BE2C (cell line): ENCODE measurements at regions not wholly inside any gene's neighbourhood (a gene's known extent, or its start where the extent isn't known, plus 50 kb on each side); places are given as distances from the start of the nearest gene placed in this dataset.

Source experiments
- DNase-seq: peaks from one replicate; pipeline ENCODE4 v3.0.0-alpha.2; 2020
- H3K27me3 ChIP-seq: fragments of 250-450 bp; sonication (Bioruptor Pico); 2 replicates; pipeline ENCODE4 v1.5.1; 2020; ENCODE audit warnings: mild to moderate bottlenecking
- H3K36me3 ChIP-seq: fragments of 250-450 bp; sonication (Bioruptor Pico); 2 replicates; pipeline ENCODE4 v1.5.1; 2020; ENCODE audit warnings: mild to moderate bottlenecking
- H3K4me1 ChIP-seq: fragments of 250-450 bp; sonication (Bioruptor Pico); 2 replicates; pipeline ENCODE4 v1.5.1; 2020
- H3K4me3 ChIP-seq: 2 replicates; pipeline ENCODE4 v1.5.1; 2011; ENCODE audit warnings: low read depth, low read length
- H3K9me3 ChIP-seq: fragments of 250-450 bp; sonication (Bioruptor Pico); 2 replicates; pipeline ENCODE4 v1.5.1; 2020
- TF ChIP-seq, protein P1 (sequence below): IDR thresholded peaks from 2 replicates; pipeline ENCODE4 v1.5.1; 2012; ENCODE audit warnings: mild to moderate bottlenecking, low read depth, low read length

DNA sequence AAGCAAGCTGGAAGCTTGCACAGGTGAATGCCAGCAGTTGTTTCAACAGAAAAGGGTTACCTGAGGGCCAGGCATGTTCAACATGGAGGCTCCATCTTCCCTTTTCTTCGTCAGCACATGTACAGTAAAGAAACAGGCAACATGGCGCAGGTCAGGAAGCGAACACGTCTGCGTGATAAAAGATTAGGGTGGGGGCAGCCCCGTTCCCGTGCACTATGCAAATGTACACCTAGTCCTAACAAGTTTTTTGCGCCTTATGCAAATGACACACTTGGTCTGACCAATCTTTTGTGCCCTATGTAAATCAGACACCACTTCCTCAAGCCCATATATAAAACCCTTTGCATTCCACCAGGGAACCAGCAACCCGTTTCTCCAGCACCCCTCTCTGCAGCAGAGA, 452.1 kb upstream of the PTPRD start:
- Histone ChIP-seq H3K36me3 (no peaks in the 10 kb centered on the region), H3K9me3 (no peaks in the 10 kb centered on the region), H3K27me3 (no peaks in the 10 kb centered on the region), H3K4me1 (no peaks in the 10 kb centered on the region), H3K4me3 (peak overlapping the region; percentile 69)
- TF ChIP-seq, protein P1, sequence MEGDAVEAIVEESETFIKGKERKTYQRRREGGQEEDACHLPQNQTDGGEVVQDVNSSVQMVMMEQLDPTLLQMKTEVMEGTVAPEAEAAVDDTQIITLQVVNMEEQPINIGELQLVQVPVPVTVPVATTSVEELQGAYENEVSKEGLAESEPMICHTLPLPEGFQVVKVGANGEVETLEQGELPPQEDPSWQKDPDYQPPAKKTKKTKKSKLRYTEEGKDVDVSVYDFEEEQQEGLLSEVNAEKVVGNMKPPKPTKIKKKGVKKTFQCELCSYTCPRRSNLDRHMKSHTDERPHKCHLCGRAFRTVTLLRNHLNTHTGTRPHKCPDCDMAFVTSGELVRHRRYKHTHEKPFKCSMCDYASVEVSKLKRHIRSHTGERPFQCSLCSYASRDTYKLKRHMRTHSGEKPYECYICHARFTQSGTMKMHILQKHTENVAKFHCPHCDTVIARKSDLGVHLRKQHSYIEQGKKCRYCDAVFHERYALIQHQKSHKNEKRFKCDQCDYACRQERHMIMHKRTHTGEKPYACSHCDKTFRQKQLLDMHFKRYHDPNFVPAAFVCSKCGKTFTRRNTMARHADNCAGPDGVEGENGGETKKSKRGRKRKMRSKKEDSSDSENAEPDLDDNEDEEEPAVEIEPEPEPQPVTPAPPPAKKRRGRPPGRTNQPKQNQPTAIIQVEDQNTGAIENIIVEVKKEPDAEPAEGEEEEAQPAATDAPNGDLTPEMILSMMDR, result no peak
- peak; percentile 77 for DNase-seq

DNA sequence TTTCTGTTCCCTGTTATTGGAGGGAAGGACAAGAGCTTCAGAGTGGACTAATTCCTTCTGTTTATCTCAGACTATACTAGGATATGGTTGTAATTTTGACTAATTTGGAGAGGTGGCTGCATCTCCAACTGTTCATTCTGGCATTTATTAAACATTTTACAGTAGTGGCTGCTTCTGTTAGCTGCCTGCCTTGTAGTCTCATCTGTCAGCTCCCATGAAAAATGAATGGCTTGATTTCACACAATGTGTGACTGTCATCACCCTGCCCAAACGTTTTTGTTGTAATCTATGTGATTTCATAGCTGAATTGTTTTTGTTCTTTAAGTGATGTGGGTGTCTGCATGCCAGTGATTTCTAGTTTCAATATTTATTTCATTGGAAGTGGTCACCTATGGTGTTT, 459.4 kb upstream of the PTPRD start:
- Histone ChIP-seq H3K4me1 (no peaks in the 10 kb centered on the region), H3K9me3 (no peaks in the 10 kb centered on the region), H3K27me3 (no peaks in the 10 kb centered on the region), H3K36me3 (no peaks in the 10 kb centered on the region), H3K4me3 (no peak overlapping the region)
- TF ChIP-seq, protein P1, result no peak
- DNase-seq, result no peak

DNA sequence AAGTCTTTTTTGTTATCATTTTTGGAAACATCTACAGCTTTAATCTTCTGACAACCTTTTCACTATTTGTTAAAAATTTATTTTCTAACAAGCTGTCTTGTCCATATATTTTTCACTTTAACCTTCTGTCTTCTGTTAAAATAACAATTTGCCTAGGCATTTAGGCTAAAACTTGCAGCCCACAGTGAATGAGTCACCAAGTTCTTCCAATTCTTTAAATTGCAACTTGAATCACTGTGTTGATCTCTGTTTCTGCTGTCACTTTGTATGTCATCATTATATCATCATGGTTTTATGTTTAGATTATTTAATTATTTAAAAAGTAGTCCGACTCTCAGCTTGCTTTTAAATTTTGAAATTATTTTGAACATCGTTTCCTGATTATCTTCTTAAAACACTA, 473.8 kb upstream of the PTPRD start:
- Histone ChIP-seq H3K36me3 (no peaks in the 10 kb centered on the region), H3K4me3 (no peak overlapping the region), H3K4me1 (no peaks in the 10 kb centered on the region), H3K27me3 (no peaks in the 10 kb centered on the region), H3K9me3 (no peaks in the 10 kb centered on the region)
- DNase-seq, result no peak
- TF ChIP-seq, protein P1, result no peak

DNA sequence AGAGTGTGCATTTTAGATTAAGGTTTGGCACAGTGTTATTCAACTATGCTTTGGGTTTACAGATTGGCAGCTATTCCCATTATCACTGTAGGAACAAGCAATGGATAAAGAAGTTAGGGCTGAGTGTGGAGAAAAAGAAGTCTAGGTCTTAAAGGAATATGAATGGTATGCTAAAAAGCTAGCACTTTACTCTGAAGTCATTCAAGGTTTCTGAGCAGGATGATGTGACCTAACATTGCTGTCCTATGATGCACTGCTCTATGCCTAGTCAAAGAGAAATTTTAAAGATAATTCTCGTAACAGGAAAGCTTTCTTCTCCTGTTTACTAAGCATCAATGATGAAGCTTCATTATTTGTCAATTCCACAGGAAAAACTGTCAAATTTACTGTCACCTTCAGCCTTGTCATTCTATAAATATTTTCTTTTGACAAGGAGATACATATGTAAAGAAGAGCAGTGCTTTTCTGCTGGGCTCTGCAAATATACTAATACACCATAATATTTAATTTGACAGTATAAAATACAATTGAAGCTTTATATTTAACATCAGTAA, 476.1 kb upstream of the PTPRD start:
- DNase-seq, result no peak
- Histone ChIP-seq H3K4me1 (no peaks in the 10 kb centered on the region), H3K36me3 (no peaks in the 10 kb centered on the region), H3K4me3 (no peak overlapping the region), H3K9me3 (no peaks in the 10 kb centered on the region), H3K27me3 (no peaks in the 10 kb centered on the region)
- TF ChIP-seq, protein P1, result no peak

DNA sequence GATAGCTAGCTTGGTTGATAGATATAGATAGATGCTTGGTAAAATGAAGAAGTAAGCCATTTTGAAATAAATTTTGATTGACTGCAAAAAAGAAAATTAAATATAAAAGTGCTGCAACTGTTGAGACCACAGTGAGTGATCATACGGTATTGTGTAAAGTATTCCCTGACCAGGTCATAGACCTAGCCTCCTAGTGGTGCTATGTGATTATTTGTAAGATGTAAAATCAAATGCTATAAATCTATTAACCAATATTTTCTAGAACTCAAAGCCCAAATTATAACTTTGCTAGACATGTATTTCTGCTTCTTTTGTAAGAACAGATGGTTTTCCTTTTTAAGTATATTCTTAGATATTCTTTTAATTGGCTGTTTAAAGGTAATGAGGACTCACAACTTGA, 480.2 kb upstream of the PTPRD start:
- H3K4me3 ChIP-seq, result no peak overlapping the region

DNA sequence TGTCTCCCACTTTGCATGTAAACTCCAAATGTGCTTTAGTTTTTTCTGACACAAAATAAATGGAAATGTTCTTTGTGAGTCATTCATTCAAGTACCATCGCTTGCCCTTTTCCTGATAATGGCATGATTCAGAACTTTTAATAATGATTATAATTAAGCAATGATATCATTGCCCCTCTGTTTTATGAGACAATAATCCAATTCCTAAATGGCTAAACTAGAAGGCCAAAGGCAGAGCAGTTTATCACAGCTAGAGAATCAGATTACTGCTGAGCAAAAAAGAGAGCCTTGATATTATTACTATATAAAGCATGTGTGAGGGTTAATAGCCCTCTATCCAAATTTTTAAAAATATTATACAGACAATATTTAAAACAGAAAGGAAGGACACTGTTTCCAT, 484.2 kb upstream of the PTPRD start:
- no peak for DNase-seq
- H3K27me3 ChIP-seq, result no peaks in the 10 kb centered on the region
- TF ChIP-seq, protein P1, result no peak
- no peaks in the 10 kb centered on the region for H3K9me3 ChIP-seq
- H3K4me1 ChIP-seq, result no peaks in the 10 kb centered on the region
- H3K36me3 ChIP-seq, result no peaks in the 10 kb centered on the region
- H3K4me3 ChIP-seq, result no peak overlapping the region

More for the DNA sequence above, 480.2 kb upstream of the PTPRD start:
- no peaks in the 10 kb centered on the region for H3K27me3 ChIP-seq
- no peaks in the 10 kb centered on the region for H3K9me3 ChIP-seq
- TF ChIP-seq, protein P1, result no peak
- no peaks in the 10 kb centered on the region for H3K36me3 ChIP-seq
- no peak for DNase-seq
- no peaks in the 10 kb centered on the region for H3K4me1 ChIP-seq
